ENCODE measurements at regions not wholly inside any gene's neighbourhood (a gene's known extent, or its start where the extent isn't known, plus 50 kb on each side); places are given as distances from the start of the nearest gene placed in this dataset.

GRCh38 chr11:33646168-33646567 lies 54.5 kb downstream of the C11orf91 start:
- no peak overlapping the region for H3K4ac ChIP-seq (ENCODE audit: low read depth, low read length)
- no peak for DNase-seq
- H4K20me1 ChIP-seq (ENCODE audit: control insufficient read depth, insufficient read depth, insufficient read length) = no peaks in the 10 kb centered on the region
- no CpG with 5 or more reads among the region's 4 CpGs for WGBS (ENCODE audit: extremely low coverage, insufficient read length, low lambda C conversion rate)
- no peak overlapping the region for H2BK12ac ChIP-seq (ENCODE audit: insufficient read length, low read depth, low read length)
- TF ChIP-seq, protein P1, sequence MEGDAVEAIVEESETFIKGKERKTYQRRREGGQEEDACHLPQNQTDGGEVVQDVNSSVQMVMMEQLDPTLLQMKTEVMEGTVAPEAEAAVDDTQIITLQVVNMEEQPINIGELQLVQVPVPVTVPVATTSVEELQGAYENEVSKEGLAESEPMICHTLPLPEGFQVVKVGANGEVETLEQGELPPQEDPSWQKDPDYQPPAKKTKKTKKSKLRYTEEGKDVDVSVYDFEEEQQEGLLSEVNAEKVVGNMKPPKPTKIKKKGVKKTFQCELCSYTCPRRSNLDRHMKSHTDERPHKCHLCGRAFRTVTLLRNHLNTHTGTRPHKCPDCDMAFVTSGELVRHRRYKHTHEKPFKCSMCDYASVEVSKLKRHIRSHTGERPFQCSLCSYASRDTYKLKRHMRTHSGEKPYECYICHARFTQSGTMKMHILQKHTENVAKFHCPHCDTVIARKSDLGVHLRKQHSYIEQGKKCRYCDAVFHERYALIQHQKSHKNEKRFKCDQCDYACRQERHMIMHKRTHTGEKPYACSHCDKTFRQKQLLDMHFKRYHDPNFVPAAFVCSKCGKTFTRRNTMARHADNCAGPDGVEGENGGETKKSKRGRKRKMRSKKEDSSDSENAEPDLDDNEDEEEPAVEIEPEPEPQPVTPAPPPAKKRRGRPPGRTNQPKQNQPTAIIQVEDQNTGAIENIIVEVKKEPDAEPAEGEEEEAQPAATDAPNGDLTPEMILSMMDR (conservative IDR thresholded peaks at IDR 0.05) = no peak
- no peaks in the 10 kb centered on the region for H3K9me3 ChIP-seq (ENCODE audit: control insufficient read depth, low read depth, low read length)
- no peaks in the 10 kb centered on the region for H3K79me1 ChIP-seq (ENCODE audit: insufficient read depth, low read depth, low read length, poor library complexity, severe bottlenecking)
- no peaks in the 10 kb centered on the region; the same call in 1 of the 2 replicates for H3K27me3 Mint-ChIP-seq (ENCODE audit: low read depth)
- no peak overlapping the region for H3K18ac ChIP-seq (ENCODE audit: insufficient read length, low read depth, low read length)
- no peaks in the 10 kb centered on the region for H3K9me3 Mint-ChIP-seq
- no peak overlapping the region for H3K4me2 ChIP-seq (ENCODE audit: insufficient read depth, insufficient read length, low read length)
- no peaks in the 10 kb centered on the region for H3K79me2 ChIP-seq (ENCODE audit: insufficient read depth, low read length)
- H3K14ac ChIP-seq (ENCODE audit: insufficient read depth, low read length) = no peak overlapping the region
- H2BK120ac ChIP-seq (ENCODE audit: low read depth, low read length, poor library complexity, severe bottlenecking) = no peak overlapping the region
- H3K27ac ChIP-seq (ENCODE audit: insufficient read length, low read depth, low read length) = no peak overlapping the region
- H3K4me1 ChIP-seq (ENCODE audit: insufficient read depth, low read length) = no peaks in the 10 kb centered on the region
- H3K4me1 Mint-ChIP-seq = peaks cover 5 to 11% of the 10 kb centered on the region in 2 experiments; a peak in 3 of 4 replicates
- H3K23me2 ChIP-seq (ENCODE audit: insufficient read length, low read depth, low read length, poor library complexity, severe bottlenecking) = no peaks in the 10 kb centered on the region
- H2BK5ac ChIP-seq (ENCODE audit: insufficient read length, low read length) = no peak overlapping the region
- no peaks in the 10 kb centered on the region for H3K36me3 Mint-ChIP-seq (ENCODE audit: insufficient read depth in 1 of 3, low read depth in 3 of 3)
- H4K91ac ChIP-seq (ENCODE audit: insufficient read length, low read depth, low read length) = no peak overlapping the region
- H4K5ac ChIP-seq (ENCODE audit: insufficient read length, low read depth, low read length) = no peak overlapping the region
- H3K27ac Mint-ChIP-seq = no peak overlapping the region
- no peak overlapping the region for H3K9ac ChIP-seq (ENCODE audit: extremely low read depth, insufficient read length, low read length)
- no peak overlapping the region for H3T11ph ChIP-seq (ENCODE audit: low read length)
- no peak overlapping the region for H3K56ac ChIP-seq (ENCODE audit: insufficient read length, low read depth, low read length)
- H3K23ac ChIP-seq (ENCODE audit: insufficient read length, low read depth, low read length) = no peak overlapping the region
- no peaks in the 10 kb centered on the region for H3K27me3 ChIP-seq (ENCODE audit: insufficient read depth, low read length)
- no peak overlapping the region for H2BK15ac ChIP-seq (ENCODE audit: low read depth, low read length)
- no peak overlapping the region for H2BK20ac ChIP-seq (ENCODE audit: low read depth, low read length, poor library complexity, severe bottlenecking)
- no peak overlapping the region for H3K4me3 Mint-ChIP-seq
- no peak overlapping the region for H2AFZ ChIP-seq (ENCODE audit: low read length)
- no peak overlapping the region for H4K8ac ChIP-seq (replicated peaks; ENCODE audit: insufficient read length, low read depth, low read length)
- no peak overlapping the region for H2AK5ac ChIP-seq (ENCODE audit: insufficient read length, low read length)
